Rectal smooth muscle tissue (tissue), 1 donor: ENCODE measurements at regions not wholly inside any gene's neighbourhood (a gene's known extent, or its start where the extent isn't known, plus 50 kb on each side); places are given as distances from the start of the nearest gene placed in this dataset.

Experiments
- H3K27ac ChIP-seq: one replicate; pipeline ENCODE4 v1.7.0; 2013; ENCODE audit warnings: low read depth, low read length, inconsistent platforms
- H3K27me3 ChIP-seq: one replicate; pipeline ENCODE4 v1.7.0; 2013; ENCODE audit warnings: low read length; ENCODE audit not compliant: control insufficient read depth, insufficient read depth
- H3K36me3 ChIP-seq: one replicate; pipeline ENCODE4 v1.7.0; 2013; ENCODE audit warnings: low read length; ENCODE audit not compliant: control insufficient read depth, insufficient read depth
- H3K4me1 ChIP-seq: one replicate; pipeline ENCODE4 v1.7.0; 2013; ENCODE audit warnings: low read length; ENCODE audit not compliant: control insufficient read depth, insufficient read depth
- H3K4me3 ChIP-seq: one replicate; pipeline ENCODE4 v1.7.0; 2013; ENCODE audit warnings: low read length
- H3K9ac ChIP-seq: one replicate; pipeline ENCODE4 v1.7.0; 2013; ENCODE audit warnings: low read length

DNA sequence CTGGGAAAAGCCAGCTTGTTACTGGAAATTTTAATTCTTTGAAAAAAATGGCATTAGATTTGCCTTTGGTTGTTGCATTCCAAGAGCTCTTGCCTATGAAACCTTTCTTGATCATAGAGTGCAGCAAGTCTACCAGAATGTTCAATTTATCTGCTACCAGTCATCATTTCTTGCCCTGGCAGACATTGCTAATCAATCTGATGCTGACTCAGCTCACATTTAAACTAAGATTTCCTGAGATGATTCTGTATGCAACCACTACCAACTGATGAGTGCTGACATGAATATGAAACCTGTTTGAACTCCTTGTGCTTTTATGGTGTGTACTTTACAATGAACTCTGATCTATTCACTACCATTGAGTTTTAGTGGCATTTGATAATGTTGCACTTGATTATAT, 166.5 kb upstream of the SALL1 start:
- Histone ChIP-seq H3K27me3 (no peaks in the 10 kb centered on the region), H3K27ac (no peak overlapping the region), H3K4me1 (no peaks in the 10 kb centered on the region), H3K36me3 (no peaks in the 10 kb centered on the region), H3K9ac (no peak overlapping the region), H3K4me3 (no peak overlapping the region)

DNA sequence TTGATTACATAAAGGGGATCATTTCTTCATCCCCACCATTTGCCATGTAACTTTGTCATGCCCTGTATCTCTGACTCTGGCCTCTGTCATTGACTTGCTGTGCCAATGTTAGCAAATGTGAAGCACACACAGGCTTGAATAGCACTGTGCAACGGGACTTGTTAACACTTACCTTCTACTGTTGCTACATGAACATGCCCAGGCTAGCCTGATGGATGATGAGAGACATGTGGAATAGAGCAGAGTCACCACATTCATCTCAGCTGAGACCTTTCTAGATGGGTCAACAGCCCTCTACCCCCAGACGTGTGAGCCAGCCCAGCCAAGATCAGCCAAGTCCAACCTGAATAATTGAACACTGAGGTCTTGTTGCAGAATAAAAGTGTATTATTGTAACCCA, 162.1 kb upstream of the SALL1 start:
- no peak overlapping the region for H3K27ac ChIP-seq
- no peak overlapping the region for H3K9ac ChIP-seq

DNA sequence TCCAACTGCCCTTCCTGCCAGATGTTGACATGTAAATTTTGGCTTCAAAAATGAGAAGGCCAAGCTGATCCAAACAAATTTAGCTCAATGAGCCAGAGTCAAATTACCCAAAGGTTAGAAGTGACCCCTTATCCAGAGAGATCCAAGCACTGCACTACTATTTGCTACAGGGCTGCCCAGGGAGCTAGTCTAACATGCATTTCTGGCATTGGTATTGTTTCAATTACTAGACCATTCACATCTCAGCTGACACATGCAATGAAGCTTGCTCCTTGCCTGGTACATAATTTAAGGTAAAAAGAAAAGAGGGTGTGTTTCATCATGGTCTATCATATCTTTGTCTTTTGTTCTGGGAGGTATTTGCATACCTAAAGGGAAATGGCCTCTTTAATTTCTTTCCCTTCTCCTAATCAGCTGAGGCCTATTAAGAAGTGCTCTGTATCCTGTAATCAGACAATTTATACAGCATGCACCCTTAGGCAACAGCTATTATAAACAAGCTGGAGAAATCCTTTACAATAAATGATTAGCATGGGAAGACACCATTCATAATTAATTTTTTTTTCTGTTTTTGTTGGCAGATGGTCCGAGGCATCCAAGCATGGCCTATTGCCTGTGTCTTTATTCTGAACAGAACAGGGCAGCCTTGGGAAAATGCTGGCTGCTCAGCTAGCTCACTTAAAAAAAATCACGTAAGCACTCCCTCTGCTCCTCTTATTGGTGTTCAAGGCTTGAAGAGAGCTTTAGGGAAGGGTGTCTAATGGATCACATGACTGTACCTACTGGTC, 161.5 kb upstream of the SALL1 start:
- H3K4me1 ChIP-seq, result no peaks in the 10 kb centered on the region
- H3K27me3 ChIP-seq, result no peaks in the 10 kb centered on the region
- H3K9ac ChIP-seq, result no peak overlapping the region
- H3K36me3 ChIP-seq, result no peaks in the 10 kb centered on the region
- H3K27ac ChIP-seq, result no peak overlapping the region
- H3K4me3 ChIP-seq, result no peak overlapping the region

More for the DNA sequence above, 162.1 kb upstream of the SALL1 start:
- Histone ChIP-seq H3K27me3 (no peaks in the 10 kb centered on the region), H3K4me3 (no peak overlapping the region), H3K36me3 (no peaks in the 10 kb centered on the region), H3K4me1 (no peaks in the 10 kb centered on the region)

DNA sequence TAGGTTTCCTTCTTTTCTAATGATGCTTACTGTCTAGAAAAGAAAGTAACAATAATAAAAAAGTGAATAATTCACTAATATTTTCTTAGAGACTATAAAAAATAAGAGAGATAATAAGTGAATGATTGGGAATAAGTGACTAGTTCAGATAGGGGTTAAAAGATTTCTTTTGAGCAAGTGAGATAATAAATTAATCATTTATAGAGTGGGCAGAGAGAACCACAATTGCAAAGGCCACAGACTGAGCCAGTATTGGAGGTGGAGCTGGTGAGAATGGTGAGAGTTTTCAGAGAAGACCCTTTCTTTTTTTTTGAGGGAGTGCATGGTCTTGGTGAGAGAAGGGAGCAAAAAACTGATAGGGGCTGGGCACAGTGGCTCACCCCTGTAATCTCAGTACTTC, 159.1 kb upstream of the SALL1 start:
- Histone ChIP-seq H3K27ac (no peak overlapping the region), H3K4me3 (no peak overlapping the region)

DNA sequence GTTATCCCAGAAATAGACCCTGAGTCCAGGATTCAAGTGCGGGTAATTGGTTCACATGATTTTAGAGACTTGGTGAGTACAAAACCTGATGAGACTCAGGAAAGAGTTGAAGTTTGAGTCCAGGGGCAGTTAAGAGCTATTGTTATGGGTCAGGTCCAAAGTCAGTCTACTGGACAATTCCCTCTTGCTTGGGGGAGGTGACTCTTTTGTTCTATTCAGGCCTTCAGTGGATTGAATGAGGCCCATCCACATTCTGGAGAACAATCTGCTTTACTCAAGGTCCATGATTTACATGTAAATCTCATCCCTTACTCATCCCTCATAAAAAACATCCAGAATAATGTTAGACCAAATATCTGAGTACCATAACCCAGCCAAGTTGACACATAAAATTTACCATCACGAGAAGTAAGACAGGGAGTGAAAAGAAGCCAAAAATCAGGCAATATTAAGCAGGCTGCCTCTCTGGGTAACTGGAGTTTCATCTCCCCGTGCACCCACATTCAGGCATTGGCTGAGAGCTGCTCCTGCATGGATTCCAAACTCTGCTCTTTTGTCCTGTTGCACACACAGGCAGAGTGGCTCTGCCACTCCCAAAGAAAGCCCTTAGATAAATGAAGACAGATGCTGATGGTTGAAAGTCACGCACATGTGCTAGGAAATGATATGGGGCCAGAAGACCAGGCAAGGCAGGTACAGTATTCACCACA, 156.0 kb upstream of the SALL1 start:
- Histone ChIP-seq H3K36me3 (no peaks in the 10 kb centered on the region), H3K9ac (no peak overlapping the region), H3K27me3 (no peaks in the 10 kb centered on the region), H3K4me1 (no peaks in the 10 kb centered on the region), H3K27ac (no peak overlapping the region), H3K4me3 (no peak overlapping the region)

More for the DNA sequence above, 159.1 kb upstream of the SALL1 start:
- Histone ChIP-seq H3K36me3 (no peaks in the 10 kb centered on the region), H3K4me1 (no peaks in the 10 kb centered on the region), H3K9ac (no peak overlapping the region), H3K27me3 (no peaks in the 10 kb centered on the region)

DNA sequence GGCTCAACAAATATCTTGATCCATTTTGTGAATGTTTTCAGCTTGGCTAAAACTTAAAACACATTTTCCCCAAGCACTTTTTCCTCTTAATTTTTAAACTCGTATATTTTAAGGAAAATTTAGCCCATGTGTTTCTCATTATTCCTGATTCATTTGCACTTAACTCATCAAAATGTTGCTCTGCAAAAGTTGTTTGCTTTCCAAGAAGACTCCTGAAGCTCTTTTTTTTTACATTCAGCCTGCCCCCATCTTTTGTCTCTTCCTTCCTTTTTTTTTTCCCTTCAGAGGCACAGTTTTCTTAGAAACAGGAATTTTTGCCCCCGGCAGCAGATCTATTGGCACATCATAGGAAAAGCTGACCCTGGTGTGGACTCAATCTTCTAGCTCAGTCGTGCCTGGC, 155.0 kb upstream of the SALL1 start:
- Histone ChIP-seq H3K36me3 (no peaks in the 10 kb centered on the region), H3K27me3 (no peaks in the 10 kb centered on the region), H3K9ac (no peak overlapping the region), H3K27ac (no peak overlapping the region), H3K4me1 (no peaks in the 10 kb centered on the region), H3K4me3 (no peak overlapping the region)

DNA sequence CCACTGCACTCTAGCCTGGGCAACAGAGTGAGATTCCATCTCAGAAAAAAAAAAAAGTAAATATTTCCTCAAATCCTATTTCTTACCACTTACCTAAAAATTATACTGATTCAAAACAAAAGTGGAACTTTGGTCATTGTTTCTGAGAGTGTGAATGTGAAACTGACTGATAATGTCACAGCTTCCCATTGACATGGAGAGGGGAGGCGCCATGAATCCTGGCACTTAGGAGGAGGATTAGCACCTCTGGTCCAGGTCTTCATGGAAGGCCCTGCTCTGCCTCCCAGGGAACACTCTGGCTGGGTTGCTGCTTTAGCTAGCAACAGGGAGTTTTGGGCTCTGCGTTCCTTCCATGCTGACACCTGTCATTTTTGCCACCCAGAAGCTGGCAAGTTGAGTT, 154.3 kb upstream of the SALL1 start:
- no peaks in the 10 kb centered on the region for H3K27me3 ChIP-seq

DNA sequence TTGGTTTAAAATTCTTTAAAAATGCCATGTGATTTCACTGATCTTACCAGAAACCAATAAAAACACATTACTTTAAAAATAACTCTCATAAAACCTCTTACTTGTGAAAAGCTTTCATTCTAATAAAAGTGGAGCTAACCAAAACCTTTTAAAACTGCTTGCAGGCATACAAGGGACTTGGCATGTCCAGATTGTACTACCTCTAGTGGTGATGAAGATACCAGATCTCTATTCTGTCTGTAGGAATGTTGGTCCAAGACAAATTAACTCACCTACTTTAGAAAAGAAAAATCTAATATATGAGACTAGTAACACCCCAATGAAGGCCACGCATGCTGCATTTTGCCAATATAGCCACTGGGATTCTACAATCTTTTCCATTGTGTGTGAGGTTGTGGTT, 151.0 kb upstream of the SALL1 start:
- no peak overlapping the region for H3K9ac ChIP-seq
- no peak overlapping the region for H3K4me3 ChIP-seq
- no peaks in the 10 kb centered on the region for H3K36me3 ChIP-seq
- no peaks in the 10 kb centered on the region for H3K27me3 ChIP-seq
- no peak overlapping the region for H3K27ac ChIP-seq
- H3K4me1 ChIP-seq, result no peaks in the 10 kb centered on the region

More for the DNA sequence above, 154.3 kb upstream of the SALL1 start:
- H3K4me1 ChIP-seq, result no peaks in the 10 kb centered on the region
- H3K9ac ChIP-seq, result no peak overlapping the region
- H3K36me3 ChIP-seq, result no peaks in the 10 kb centered on the region
- no peak overlapping the region for H3K4me3 ChIP-seq
- H3K27ac ChIP-seq, result no peak overlapping the region

DNA sequence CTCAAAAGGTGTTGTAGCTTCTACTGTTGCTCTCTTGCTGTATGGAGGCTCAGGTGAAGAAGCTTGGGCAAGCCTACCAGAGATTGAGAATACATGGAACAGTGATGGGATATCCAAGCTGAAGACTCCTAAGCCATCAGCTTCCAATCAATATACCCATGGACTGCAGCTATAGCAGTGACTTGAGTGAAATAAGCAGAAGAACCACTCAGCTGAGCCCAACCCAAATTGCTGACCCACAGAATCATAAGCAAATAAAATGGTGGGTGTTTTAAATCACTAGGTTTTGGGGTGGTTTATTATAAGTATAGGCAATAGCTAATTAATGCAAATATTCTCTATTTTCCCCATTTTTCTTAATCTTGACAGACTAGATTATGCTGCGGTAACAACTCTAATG, 147.7 kb upstream of the SALL1 start:
- no peak overlapping the region for H3K27ac ChIP-seq
- H3K4me3 ChIP-seq, result no peak overlapping the region

DNA sequence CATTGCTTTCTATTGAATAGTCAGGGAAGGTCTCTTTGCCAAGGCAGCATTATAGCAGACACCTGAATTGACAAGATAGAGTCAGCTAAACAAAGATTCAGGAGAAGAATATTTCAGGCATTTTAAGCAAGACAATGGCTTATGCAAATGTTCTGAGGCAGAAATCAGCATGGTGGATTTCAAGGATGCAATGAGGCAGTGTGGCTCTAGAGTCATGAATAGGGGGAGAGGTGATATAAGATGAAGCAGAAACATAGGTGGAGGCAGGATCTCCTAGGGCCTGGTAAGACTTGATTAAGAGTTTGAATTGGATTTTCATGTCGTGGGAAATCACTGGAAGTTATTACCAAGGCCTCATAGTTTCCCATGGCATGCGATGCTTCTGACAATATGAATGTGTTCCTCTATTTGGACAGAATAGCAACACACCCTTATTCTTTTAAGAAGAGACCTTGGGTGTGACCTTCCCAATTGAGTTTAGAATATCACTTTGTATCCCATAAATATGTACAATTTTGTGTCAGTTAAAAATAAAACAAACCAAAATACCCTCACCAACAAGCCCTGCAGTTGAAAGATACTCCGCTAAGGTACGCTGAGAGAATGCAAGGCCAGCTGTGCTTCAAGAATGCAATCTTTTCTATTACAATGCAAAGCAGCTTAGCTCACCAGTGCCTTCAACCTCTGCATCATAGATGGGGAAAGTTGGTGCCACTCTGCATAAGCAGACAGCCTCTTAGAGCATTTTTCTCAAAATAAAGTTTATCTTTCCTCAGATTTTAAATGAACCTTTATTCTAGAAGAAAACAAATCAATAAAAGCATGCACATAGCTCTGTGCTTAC, 139.6 kb upstream of the SALL1 start:
- no peaks in the 10 kb centered on the region for H3K27me3 ChIP-seq

More for the DNA sequence above, 147.7 kb upstream of the SALL1 start:
- Histone ChIP-seq H3K4me1 (no peaks in the 10 kb centered on the region), H3K27me3 (no peaks in the 10 kb centered on the region), H3K36me3 (no peaks in the 10 kb centered on the region), H3K9ac (no peak overlapping the region)

DNA sequence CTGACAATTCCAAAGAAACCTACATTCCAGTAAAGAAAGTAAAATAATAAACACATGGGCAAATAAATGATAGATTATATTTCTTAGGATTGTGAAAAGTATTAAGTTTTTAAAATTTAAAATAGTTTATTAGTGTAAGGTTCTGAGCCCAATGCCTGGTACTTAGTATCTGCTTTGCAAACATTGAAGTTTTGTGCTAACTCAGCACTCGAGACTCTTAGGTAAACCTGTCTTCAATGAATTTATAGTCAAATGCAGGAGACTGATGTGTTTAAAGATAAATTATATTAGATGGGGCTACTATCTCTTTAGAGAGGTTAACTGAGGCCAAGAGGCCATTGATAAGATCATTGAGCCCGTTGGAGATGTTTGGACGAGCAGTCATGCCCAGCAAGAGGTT, 138.3 kb upstream of the SALL1 start:
- no peaks in the 10 kb centered on the region for H3K27me3 ChIP-seq
- no peak overlapping the region for H3K4me3 ChIP-seq
- no peaks in the 10 kb centered on the region for H3K36me3 ChIP-seq
- H3K9ac ChIP-seq, result no peak overlapping the region
- H3K4me1 ChIP-seq, result no peaks in the 10 kb centered on the region
- H3K27ac ChIP-seq, result no peak overlapping the region

More for the DNA sequence above, 139.6 kb upstream of the SALL1 start:
- H3K27ac ChIP-seq, result no peak overlapping the region
- no peaks in the 10 kb centered on the region for H3K4me1 ChIP-seq
- H3K4me3 ChIP-seq, result no peak overlapping the region
- H3K36me3 ChIP-seq, result no peaks in the 10 kb centered on the region
- H3K9ac ChIP-seq, result no peak overlapping the region

DNA sequence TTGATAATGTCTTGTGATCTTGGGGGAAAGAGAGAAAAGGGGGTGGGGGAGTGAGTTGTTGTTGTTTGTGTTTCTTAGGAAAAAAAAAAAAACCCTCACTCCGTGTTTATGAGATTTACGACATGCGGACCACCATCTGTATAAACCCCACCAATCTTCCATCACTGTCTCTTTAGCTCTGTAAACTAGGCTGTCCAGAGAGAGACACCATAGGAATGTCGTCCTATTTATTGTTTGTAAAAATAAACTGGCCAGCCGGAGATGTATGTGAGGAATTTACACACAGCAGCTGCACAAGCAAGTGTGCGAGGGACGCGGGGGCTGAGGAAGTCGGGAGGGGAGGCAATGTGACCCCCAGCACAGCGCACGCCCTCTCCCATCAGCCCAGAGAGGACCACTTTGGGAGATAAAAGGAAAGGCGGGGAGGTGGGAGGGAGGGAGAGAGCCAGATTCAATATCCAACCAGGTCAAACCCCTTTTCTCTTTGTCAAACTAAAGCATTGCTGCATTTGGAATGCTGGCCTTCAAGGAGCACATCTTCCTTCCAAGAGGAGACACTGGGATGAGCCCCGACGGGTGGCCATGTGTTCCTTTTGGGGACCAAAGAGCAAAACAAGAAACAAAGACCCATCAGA, 136.2 kb upstream of the SALL1 start:
- Histone ChIP-seq H3K4me3 (no peak overlapping the region), H3K9ac (no peak overlapping the region), H3K36me3 (no peaks in the 10 kb centered on the region), H3K4me1 (no peaks in the 10 kb centered on the region), H3K27ac (no peak overlapping the region), H3K27me3 (no peaks in the 10 kb centered on the region)
